Chondrocyte (in vitro differentiated cells): ENCODE measurements at regions not wholly inside any gene's neighbourhood (a gene's known extent, or its start where the extent isn't known, plus 50 kb on each side); places are given as distances from the start of the nearest gene placed in this dataset.
"Not testable (repeated sequence)": the region's sequence is repeated elsewhere in the genome, so short reads cannot be mapped to it uniquely, and the experiment has no call there.

Experiments used
- DNase-seq: peaks from one replicate; pipeline ENCODE4 v3.0.0; 2021; ENCODE audit warnings: mixed read lengths, low spot score
- H3K27ac Mint-ChIP-seq: one replicate; pipeline ENCODE4 v1.8.0; 2021; ENCODE audit warnings: mild to moderate bottlenecking, moderate library complexity, mixed read lengths; ENCODE audit not compliant: unreplicated experiment
- H3K27me3 Mint-ChIP-seq: 2 replicates; pipeline ENCODE4 v1.8.0; 2021; ENCODE audit warnings: low read depth, mixed read lengths
- H3K36me3 Mint-ChIP-seq: 2 replicates; pipeline ENCODE4 v1.8.0; 2021; ENCODE audit warnings: low read depth, mixed read lengths
- H3K4me1 Mint-ChIP-seq: 2 replicates; pipeline ENCODE4 v1.8.0; 2021; ENCODE audit warnings: low read depth, mild to moderate bottlenecking, mixed read lengths
- H3K4me3 Mint-ChIP-seq: one replicate; pipeline ENCODE4 v1.8.0; 2021; ENCODE audit warnings: mild to moderate bottlenecking, moderate library complexity, mixed read lengths; ENCODE audit not compliant: unreplicated experiment
- H3K9me3 Mint-ChIP-seq: 2 replicates; pipeline ENCODE4 v1.8.0; 2021; ENCODE audit warnings: low read depth, mixed read lengths
- TF ChIP-seq, protein P1 (sequence below): fragments of 200-600 bp; sonication (generic); IDR thresholded peaks from 2 replicates; pipeline ENCODE4 v1.5.0; 2021; ENCODE audit warnings: antibody characterized with exemption, mild to moderate bottlenecking, moderate library complexity

DNA sequence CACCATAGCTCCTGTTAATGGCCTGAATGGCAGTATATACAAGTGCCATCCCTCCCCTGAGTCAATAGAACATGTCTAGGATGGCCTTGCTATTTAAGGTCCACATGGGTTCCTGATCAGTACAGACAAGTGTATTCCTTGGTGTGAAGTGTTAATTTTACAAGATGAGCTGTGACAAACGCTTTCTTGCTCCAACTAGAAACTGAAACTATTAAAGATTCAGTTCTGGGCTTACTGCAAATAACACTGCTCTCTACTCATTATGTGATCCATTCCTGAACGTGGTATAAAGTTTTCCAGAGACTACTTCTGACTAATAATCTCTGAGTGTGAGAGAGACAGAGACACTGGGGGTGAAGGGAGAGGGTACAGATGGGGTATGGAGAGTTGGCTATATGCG, 198.0 kb upstream of the FBXL4 start:
- Mint-ChIP-seq H3K27ac (no peak overlapping the region), H3K9me3 (no peaks in the 10 kb centered on the region), H3K27me3 (peaks cover 4% of the 10 kb centered on the region), H3K4me1 (no peaks in the 10 kb centered on the region), H3K4me3 (no peak overlapping the region), H3K36me3 (no peaks in the 10 kb centered on the region)
- TF ChIP-seq, protein P1, sequence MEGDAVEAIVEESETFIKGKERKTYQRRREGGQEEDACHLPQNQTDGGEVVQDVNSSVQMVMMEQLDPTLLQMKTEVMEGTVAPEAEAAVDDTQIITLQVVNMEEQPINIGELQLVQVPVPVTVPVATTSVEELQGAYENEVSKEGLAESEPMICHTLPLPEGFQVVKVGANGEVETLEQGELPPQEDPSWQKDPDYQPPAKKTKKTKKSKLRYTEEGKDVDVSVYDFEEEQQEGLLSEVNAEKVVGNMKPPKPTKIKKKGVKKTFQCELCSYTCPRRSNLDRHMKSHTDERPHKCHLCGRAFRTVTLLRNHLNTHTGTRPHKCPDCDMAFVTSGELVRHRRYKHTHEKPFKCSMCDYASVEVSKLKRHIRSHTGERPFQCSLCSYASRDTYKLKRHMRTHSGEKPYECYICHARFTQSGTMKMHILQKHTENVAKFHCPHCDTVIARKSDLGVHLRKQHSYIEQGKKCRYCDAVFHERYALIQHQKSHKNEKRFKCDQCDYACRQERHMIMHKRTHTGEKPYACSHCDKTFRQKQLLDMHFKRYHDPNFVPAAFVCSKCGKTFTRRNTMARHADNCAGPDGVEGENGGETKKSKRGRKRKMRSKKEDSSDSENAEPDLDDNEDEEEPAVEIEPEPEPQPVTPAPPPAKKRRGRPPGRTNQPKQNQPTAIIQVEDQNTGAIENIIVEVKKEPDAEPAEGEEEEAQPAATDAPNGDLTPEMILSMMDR, result no peak
- DNase-seq, result no peak

DNA sequence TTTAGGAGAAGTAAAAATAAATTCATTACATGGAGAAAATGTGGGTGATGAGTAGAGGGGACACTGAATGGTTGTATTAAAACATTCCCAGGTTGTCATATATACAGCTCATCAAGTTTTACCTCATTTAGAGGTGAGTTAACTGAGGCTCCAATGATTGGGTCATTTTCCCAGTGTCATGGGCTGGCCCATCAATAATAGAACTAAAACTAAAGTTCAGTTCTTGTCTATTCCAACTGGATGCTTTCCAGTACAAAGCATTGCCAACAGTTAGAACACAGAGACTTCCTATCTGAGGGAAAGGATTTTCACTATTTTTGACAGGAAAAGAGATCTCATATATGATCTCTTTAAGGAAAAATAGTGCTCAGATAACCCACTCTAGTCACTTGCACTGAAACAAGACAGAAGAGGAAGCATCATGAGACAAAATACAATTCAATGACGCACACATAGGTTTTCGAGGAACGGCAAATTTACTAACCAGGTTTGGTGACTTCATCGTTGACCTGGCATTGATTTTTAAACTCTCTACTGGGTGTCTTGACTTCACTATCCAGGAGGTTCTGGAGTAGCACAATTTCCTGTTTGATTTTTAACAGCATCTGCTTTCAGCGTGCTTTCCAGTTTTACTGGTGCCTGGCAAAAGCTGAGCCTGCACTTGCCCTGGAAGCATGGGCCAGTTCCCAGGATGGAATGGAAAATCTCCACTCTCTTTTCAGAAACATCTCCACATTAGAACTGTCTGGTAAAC, 195.5 kb upstream of the FBXL4 start:
- DNase-seq, result no peak
- no peaks in the 10 kb centered on the region for H3K36me3 Mint-ChIP-seq
- H3K4me1 Mint-ChIP-seq, result no peaks in the 10 kb centered on the region
- TF ChIP-seq, protein P1, result no peak
- no peak overlapping the region for H3K4me3 Mint-ChIP-seq
- H3K27ac Mint-ChIP-seq, result no peak overlapping the region
- peaks cover 4% of the 10 kb centered on the region for H3K27me3 Mint-ChIP-seq
- no peaks in the 10 kb centered on the region for H3K9me3 Mint-ChIP-seq

DNA sequence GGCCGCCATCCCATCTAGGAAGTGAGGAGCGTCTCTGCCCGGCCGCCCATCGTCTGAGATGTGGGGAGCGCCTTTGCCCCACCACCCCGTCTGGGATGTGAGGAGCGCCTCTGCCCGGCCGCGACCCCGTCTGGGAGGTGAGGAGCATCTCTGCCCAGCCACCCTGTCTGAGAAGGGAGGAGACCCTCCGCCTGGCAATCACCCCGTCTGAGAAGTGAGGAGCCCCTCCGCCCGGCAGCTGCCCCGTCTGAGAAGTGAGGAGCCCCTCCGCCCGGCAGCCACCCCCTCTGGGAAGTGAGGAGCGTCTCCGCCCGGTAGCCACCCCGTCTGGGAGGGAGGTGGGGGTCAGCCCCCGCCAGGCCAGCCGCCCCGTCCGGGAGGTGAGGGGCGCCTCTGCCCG, 194.2 kb upstream of the FBXL4 start:
- not testable (repeated sequence) for H3K36me3 Mint-ChIP-seq, H3K27me3 Mint-ChIP-seq, DNase-seq, H3K27ac Mint-ChIP-seq, H3K4me3 Mint-ChIP-seq, H3K9me3 Mint-ChIP-seq, H3K4me1 Mint-ChIP-seq

DNA sequence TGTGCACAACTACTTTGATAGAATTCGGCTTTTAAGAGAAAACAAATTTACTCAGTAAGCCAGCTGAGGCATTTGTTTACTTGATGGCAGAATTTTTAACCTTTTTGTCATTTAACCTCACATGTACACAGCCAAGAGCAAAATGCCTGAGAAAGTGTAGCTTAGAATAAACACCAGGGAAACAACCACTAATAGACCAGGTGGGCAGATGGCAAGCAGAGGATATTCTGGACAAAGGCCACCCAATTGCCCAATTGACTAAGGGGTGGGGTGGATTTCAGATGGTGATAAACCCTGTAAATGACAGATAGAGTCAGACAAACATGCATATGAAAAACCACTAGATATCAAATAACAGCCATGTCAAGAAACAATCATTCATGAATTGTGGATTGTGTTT, 190.7 kb upstream of the FBXL4 start:
- no peak for DNase-seq
- TF ChIP-seq, protein P1, result no peak
- Mint-ChIP-seq H3K27ac (no peak overlapping the region), H3K27me3 (no peaks in the 10 kb centered on the region), H3K36me3 (no peaks in the 10 kb centered on the region), H3K9me3 (no peaks in the 10 kb centered on the region), H3K4me1 (peaks cover 12% of the 10 kb centered on the region), H3K4me3 (no peak overlapping the region)

DNA sequence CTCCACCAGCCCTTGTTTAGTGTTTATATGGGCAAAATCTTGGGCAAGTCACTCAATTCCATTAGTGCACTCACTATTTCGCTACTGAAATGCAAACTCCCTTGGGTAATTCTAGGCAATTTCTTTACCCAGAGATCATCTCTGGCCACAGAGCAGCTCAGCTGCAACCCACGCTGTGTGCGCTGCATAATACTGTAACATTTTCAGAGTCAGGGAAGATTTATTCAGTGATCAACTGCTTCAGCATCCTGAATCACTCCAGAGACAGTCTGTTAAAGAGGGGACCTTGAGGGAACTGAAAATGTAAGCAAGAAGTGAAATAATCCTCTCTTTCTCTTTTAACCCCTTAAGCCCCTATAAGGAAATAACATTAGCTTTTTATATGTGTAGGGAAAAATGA, 189.6 kb upstream of the FBXL4 start:
- H3K4me3 Mint-ChIP-seq, result no peak overlapping the region
- DNase-seq, result no peak
- H3K9me3 Mint-ChIP-seq, result no peaks in the 10 kb centered on the region

More for the DNA sequence above, 189.6 kb upstream of the FBXL4 start:
- Mint-ChIP-seq H3K36me3 (no peaks in the 10 kb centered on the region), H3K27ac (no peak overlapping the region), H3K27me3 (no peaks in the 10 kb centered on the region), H3K4me1 (peaks cover 12% of the 10 kb centered on the region)
- TF ChIP-seq, protein P1, result no peak
